OCI-LY7 (cell line): ENCODE measurements at regions not wholly inside any gene's neighbourhood (a gene's known extent, or its start where the extent isn't known, plus 50 kb on each side); places are given as distances from the start of the nearest gene placed in this dataset.

ENCODE experiments used
- CTCF ChIP-seq: fragments of 200-600 bp; sonication (generic); conservative IDR thresholded peaks from 2 replicates; pipeline ENCODE4 v1.5.1; 2014; ENCODE audit warnings: mild to moderate bottlenecking, antibody characterized with exemption, low read length, moderate library complexity, mixed read lengths
- EZH2phosphoT487 ChIP-seq: fragments of 200-600 bp; sonication (generic); IDR thresholded peaks from 2 replicates; pipeline ENCODE4 v1.6.1; 2018; ENCODE audit warnings: low read depth, borderline replicate concordance, mild to moderate bottlenecking, mixed run types, antibody characterized with exemption, low read length, moderate library complexity, mixed read lengths

GRCh38 chr2:49661809-49662208 is 507.5 kb upstream of the FSHR start:
- no peak for TF ChIP-seq CTCF
- TF ChIP-seq EZH2phosphoT487: no peak
